HepG2 (cell line): ENCODE measurements at regions not wholly inside any gene's neighbourhood (a gene's known extent, or its start where the extent isn't known, plus 50 kb on each side); places are given as distances from the start of the nearest gene placed in this dataset.

Experiments
- GTF2F1 ChIP-seq: fragments of 150-350 bp; IDR thresholded peaks from 2 replicates; pipeline ENCODE4 v1.6.1; 2014; ENCODE audit warnings: low read length
- POLR2A ChIP-seq, 2 experiments: IDR thresholded peaks; 2 replicates each; pipeline ENCODE4 v1.6.1; 2011; ENCODE audit warnings: low read depth in 2 of 2, low read length in 2 of 2, mild to moderate bottlenecking in 1 of 2, moderate library complexity in 1 of 2; ENCODE audit not compliant: insufficient read depth in 1 of 2
- SNAI1 ChIP-seq: sonication (generic); formaldehyde crosslinking; IDR thresholded peaks from 2 replicates; pipeline ENCODE4 v1.5.0; 2020; ENCODE audit warnings: mild to moderate bottlenecking, missing genetic modification reagents, borderline replicate concordance
- TCF7L2 ChIP-seq: IDR thresholded peaks from 2 replicates; pipeline ENCODE4 v1.6.1; 2011; ENCODE audit warnings: mild to moderate bottlenecking, low read depth, low read length, moderate library complexity
- USF2 ChIP-seq, 2 experiments: sonication (generic) in 1 of 2; formaldehyde crosslinking in 1 of 2; IDR thresholded peaks; 2 replicates each; pipeline versions ENCODE4 v1.5.1 to v1.6.1; 2011 to 2020; ENCODE audit warnings: borderline replicate concordance in 1 of 2, low read depth in 1 of 2, low read length in 1 of 2, mild to moderate bottlenecking in 1 of 2, missing genetic modification reagents in 1 of 2, moderate library complexity in 1 of 2
- ZKSCAN8 ChIP-seq: IDR thresholded peaks from 2 replicates; pipeline ENCODE4 v1.6.1; 2016; ENCODE audit warnings: borderline replicate concordance, missing genetic modification reagents, missing compliant biosample characterization
- ZZZ3 ChIP-seq: sonication (generic); formaldehyde crosslinking; IDR thresholded peaks from 2 replicates; pipeline ENCODE4 v1.4.0; 2020; ENCODE audit warnings: missing genetic modification reagents, mild to moderate bottlenecking, borderline replicate concordance
- TF ChIP-seq, protein P1 (sequence below): fragments of 450-650 bp; IDR thresholded peaks from 2 replicates; pipeline ENCODE4 v1.6.1; 2017; ENCODE audit warnings: mild to moderate bottlenecking
- TF ChIP-seq, protein P2 (sequence below): sonication (generic); formaldehyde crosslinking; IDR thresholded peaks from 2 replicates; pipeline ENCODE4 v1.5.0; 2020; ENCODE audit warnings: mild to moderate bottlenecking, missing genetic modification reagents, moderate library complexity
- TF ChIP-seq, protein P3 (sequence below): sonication (generic); formaldehyde crosslinking; IDR thresholded peaks from 2 replicates; pipeline ENCODE4 v1.5.0; 2020; ENCODE audit warnings: missing genetic modification reagents

DNA sequence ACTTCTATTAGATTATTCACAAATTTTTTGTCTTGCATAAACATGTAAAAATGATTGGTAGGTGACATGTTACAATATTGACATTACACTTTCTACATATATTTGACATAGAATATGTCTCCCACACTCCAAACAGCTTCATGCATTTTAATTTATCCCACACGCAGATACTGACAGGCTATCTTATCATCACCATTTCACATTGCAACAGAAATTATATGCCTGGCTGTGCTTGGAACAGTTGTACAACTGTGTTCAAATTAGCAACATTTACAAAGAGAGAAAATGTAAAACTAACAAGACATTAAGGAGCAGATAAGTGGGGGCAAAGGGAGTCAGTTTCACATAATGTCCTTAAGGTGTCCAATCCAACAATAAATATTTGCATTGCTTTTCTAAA, 1208.5 kb downstream of the NSUN3 start:
- TF ChIP-seq, protein P1, sequence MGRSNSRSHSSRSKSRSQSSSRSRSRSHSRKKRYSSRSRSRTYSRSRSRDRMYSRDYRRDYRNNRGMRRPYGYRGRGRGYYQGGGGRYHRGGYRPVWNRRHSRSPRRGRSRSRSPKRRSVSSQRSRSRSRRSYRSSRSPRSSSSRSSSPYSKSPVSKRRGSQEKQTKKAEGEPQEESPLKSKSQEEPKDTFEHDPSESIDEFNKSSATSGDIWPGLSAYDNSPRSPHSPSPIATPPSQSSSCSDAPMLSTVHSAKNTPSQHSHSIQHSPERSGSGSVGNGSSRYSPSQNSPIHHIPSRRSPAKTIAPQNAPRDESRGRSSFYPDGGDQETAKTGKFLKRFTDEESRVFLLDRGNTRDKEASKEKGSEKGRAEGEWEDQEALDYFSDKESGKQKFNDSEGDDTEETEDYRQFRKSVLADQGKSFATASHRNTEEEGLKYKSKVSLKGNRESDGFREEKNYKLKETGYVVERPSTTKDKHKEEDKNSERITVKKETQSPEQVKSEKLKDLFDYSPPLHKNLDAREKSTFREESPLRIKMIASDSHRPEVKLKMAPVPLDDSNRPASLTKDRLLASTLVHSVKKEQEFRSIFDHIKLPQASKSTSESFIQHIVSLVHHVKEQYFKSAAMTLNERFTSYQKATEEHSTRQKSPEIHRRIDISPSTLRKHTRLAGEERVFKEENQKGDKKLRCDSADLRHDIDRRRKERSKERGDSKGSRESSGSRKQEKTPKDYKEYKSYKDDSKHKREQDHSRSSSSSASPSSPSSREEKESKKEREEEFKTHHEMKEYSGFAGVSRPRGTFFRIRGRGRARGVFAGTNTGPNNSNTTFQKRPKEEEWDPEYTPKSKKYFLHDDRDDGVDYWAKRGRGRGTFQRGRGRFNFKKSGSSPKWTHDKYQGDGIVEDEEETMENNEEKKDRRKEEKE = no peak
- TF ChIP-seq POLR2A (IDR thresholded peaks at IDR 0.05; ENCODE audit: insufficient read depth in 1 of 2, low read depth in 2 of 2, low read length in 2 of 2) (no peak), ZKSCAN8 (no peak), GTF2F1 (no peak), SNAI1 (CRISPR knock-in tag) (no peak), ZZZ3 (no peak), USF2 (IDR thresholded peaks at IDR 0.05; ENCODE audit: low read depth, low read length) (no peak), USF2 (CRISPR knock-in tag; IDR thresholded peaks at IDR 0.05; ENCODE audit: borderline replicate concordance) (no peak), TCF7L2 (no peak)
- TF ChIP-seq, protein P2, sequence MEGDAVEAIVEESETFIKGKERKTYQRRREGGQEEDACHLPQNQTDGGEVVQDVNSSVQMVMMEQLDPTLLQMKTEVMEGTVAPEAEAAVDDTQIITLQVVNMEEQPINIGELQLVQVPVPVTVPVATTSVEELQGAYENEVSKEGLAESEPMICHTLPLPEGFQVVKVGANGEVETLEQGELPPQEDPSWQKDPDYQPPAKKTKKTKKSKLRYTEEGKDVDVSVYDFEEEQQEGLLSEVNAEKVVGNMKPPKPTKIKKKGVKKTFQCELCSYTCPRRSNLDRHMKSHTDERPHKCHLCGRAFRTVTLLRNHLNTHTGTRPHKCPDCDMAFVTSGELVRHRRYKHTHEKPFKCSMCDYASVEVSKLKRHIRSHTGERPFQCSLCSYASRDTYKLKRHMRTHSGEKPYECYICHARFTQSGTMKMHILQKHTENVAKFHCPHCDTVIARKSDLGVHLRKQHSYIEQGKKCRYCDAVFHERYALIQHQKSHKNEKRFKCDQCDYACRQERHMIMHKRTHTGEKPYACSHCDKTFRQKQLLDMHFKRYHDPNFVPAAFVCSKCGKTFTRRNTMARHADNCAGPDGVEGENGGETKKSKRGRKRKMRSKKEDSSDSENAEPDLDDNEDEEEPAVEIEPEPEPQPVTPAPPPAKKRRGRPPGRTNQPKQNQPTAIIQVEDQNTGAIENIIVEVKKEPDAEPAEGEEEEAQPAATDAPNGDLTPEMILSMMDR (CRISPR knock-in tag) = no peak
- TF ChIP-seq, protein P3, sequence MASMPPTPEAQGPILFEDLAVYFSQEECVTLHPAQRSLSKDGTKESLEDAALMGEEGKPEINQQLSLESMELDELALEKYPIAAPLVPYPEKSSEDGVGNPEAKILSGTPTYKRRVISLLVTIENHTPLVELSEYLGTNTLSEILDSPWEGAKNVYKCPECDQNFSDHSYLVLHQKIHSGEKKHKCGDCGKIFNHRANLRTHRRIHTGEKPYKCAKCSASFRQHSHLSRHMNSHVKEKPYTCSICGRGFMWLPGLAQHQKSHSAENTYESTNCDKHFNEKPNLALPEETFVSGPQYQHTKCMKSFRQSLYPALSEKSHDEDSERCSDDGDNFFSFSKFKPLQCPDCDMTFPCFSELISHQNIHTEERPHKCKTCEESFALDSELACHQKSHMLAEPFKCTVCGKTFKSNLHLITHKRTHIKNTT (CRISPR knock-in tag) = no peak
